HG03095 (cell line): ENCODE measurements at regions not wholly inside any gene's neighbourhood (a gene's known extent, or its start where the extent isn't known, plus 50 kb on each side); places are given as distances from the start of the nearest gene placed in this dataset.
"Not testable (repeated sequence)": the region's sequence is repeated elsewhere in the genome, so short reads cannot be mapped to it uniquely, and the experiment has no call there.

Source experiments
- ATAC-seq: cut with Tn5 transposase; IDR thresholded peaks from one replicate; pipeline ENCODE4 v1.9.1; 2021; ENCODE audit warnings: moderate library complexity; ENCODE audit not compliant: unreplicated experiment

GRCh38 chr17:71176928-71177443 is 943.8 kb upstream of the SOX9 start:
- ATAC-seq: no peak

GRCh38 chr17:71180801-71181385 is 939.9 kb upstream of the SOX9 start:
- ATAC-seq: no peak

- no peak for ATAC-seq
These were observed 937.7 kb upstream of the SOX9 start for GRCh38 chr17:71183066-71183660.

- no peak for ATAC-seq
These were observed 936.1 kb upstream of the SOX9 start for GRCh38 chr17:71184716-71185115.

GRCh38 chr17:71187145-71187878 is 933.5 kb upstream of the SOX9 start:
- no peak for ATAC-seq

- no peak for ATAC-seq
These were observed 931.9 kb upstream of the SOX9 start for GRCh38 chr17:71188811-71189492.

- no peak for ATAC-seq
These were observed 931.4 kb upstream of the SOX9 start for GRCh38 chr17:71189493-71189831.

- ATAC-seq: no peak
These were observed 928.7 kb upstream of the SOX9 start for GRCh38 chr17:71192039-71192555.

GRCh38 chr17:71192848-71193247 is 928.0 kb upstream of the SOX9 start:
- ATAC-seq: no peak

GRCh38 chr17:71200597-71200996 is 920.2 kb upstream of the SOX9 start:
- ATAC-seq: no peak

GRCh38 chr17:71201639-71202038 is 919.2 kb upstream of the SOX9 start:
- no peak for ATAC-seq

GRCh38 chr17:71202449-71202848 is 918.4 kb upstream of the SOX9 start:
- ATAC-seq: no peak

- no peak for ATAC-seq
These were observed 916.9 kb upstream of the SOX9 start for GRCh38 chr17:71203953-71204352.

GRCh38 chr17:71205951-71206350 is 914.9 kb upstream of the SOX9 start:
- ATAC-seq: not testable (repeated sequence)

- ATAC-seq: no peak
These were observed 912.6 kb upstream of the SOX9 start for GRCh38 chr17:71208111-71208704.

- no peak for ATAC-seq
These were observed 906.9 kb upstream of the SOX9 start for GRCh38 chr17:71213936-71214335.

GRCh38 chr17:71217769-71218168 is 903.1 kb upstream of the SOX9 start:
- ATAC-seq: no peak

GRCh38 chr17:71224824-71225575 is 895.8 kb upstream of the SOX9 start:
- no peak for ATAC-seq

GRCh38 chr17:71227841-71228240 is 893.0 kb upstream of the SOX9 start:
- ATAC-seq: no peak

GRCh38 chr17:71229070-71229469 is 891.8 kb upstream of the SOX9 start:
- no peak for ATAC-seq
